Nephron (organoid): ENCODE measurements at regions not wholly inside any gene's neighbourhood (a gene's known extent, or its start where the extent isn't known, plus 50 kb on each side); places are given as distances from the start of the nearest gene placed in this dataset.

Experiments used
- H3K27ac Mint-ChIP-seq, 3 experiments: 2 replicates each; pipeline ENCODE4 v1.8.0; 2020; ENCODE audit warnings: mixed read lengths in 3 of 3, mild to moderate bottlenecking in 2 of 3, moderate library complexity in 1 of 3
- H3K27me3 Mint-ChIP-seq: 2 replicates; pipeline ENCODE4 v1.8.0; 2021; ENCODE audit warnings: low read depth, mild to moderate bottlenecking, moderate library complexity, mixed read lengths
- H3K36me3 Mint-ChIP-seq: 2 replicates; pipeline ENCODE4 v1.8.0; 2020; ENCODE audit warnings: low read depth, mixed read lengths
- H3K4me1 Mint-ChIP-seq: 2 replicates; pipeline ENCODE4 v1.8.0; 2020; ENCODE audit warnings: mixed read lengths
- H3K4me3 Mint-ChIP-seq, 3 experiments: 2 replicates each; pipeline ENCODE4 v1.8.0; 2020; ENCODE audit warnings: mild to moderate bottlenecking in 3 of 3, mixed read lengths in 3 of 3, moderate library complexity in 2 of 3
- H3K9me3 Mint-ChIP-seq: 2 replicates; pipeline ENCODE4 v1.8.0; 2020; ENCODE audit warnings: mixed read lengths
- TF ChIP-seq, protein P1 (sequence below), 3 experiments: fragments of 200-600 bp; sonication (generic); IDR thresholded peaks; one replicate each; pipeline ENCODE4 v1.5.0; 2021; ENCODE audit warnings: antibody characterized with exemption in 3 of 3; ENCODE audit not compliant: unreplicated experiment in 3 of 3

DNA sequence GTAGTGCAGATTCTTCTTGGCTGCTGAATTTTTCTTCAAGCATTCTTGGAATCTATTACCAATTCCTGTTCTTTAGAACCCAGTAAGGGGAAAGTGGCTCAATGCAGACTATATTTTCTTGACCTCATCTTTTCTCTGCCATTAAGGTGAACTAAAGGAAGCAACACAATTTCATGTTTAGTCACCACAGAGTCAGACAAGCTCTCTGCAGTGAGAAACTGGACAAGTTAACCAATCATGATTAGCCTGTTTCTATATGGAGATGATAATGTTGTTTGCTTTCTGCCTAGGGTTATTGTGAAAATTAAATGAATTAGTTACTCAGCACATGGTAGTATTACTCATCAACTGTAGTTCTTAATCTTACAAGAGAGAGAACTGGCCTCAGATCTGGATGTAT lies 1075.1 kb downstream of the AGBL1 start:
- H3K27ac Mint-ChIP-seq = no peak overlapping the region
- TF ChIP-seq, protein P1, sequence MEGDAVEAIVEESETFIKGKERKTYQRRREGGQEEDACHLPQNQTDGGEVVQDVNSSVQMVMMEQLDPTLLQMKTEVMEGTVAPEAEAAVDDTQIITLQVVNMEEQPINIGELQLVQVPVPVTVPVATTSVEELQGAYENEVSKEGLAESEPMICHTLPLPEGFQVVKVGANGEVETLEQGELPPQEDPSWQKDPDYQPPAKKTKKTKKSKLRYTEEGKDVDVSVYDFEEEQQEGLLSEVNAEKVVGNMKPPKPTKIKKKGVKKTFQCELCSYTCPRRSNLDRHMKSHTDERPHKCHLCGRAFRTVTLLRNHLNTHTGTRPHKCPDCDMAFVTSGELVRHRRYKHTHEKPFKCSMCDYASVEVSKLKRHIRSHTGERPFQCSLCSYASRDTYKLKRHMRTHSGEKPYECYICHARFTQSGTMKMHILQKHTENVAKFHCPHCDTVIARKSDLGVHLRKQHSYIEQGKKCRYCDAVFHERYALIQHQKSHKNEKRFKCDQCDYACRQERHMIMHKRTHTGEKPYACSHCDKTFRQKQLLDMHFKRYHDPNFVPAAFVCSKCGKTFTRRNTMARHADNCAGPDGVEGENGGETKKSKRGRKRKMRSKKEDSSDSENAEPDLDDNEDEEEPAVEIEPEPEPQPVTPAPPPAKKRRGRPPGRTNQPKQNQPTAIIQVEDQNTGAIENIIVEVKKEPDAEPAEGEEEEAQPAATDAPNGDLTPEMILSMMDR (IDR thresholded peaks at IDR 0.05; ENCODE audit: unreplicated experiment in 3 of 3) = no peak
- no peaks in the 10 kb centered on the region for H3K36me3 Mint-ChIP-seq
- H3K27me3 Mint-ChIP-seq = peaks cover 9% of the 10 kb centered on the region
- no peak overlapping the region for H3K4me3 Mint-ChIP-seq
- H3K9me3 Mint-ChIP-seq = peaks cover 3% of the 10 kb centered on the region
- H3K4me1 Mint-ChIP-seq = no peaks in the 10 kb centered on the region

DNA sequence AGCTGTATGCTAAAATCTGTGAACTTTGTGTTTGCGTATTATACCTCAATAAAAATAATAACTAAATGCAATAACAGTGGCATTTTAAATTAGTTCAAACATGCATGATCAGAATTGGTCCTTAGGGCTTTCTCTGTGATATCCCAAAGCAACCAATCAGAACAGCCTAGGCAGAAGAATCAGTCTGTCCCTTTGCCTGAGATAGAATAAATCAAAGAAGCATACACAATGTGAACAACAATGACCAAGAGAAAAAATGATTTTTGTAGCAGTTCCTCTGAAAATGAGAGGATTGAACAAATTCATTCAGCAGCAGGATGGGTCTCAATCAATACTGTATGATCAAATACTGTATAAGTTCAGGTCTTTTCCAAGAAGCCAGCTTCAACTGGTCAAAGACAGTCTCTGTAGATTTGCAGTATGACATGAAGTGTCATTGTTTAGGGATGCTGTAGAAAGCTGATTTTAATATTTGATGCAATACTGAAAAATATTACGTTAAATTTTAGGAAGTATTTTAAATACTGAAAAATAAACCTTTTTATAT lies 1071.6 kb downstream of the AGBL1 start:
- Mint-ChIP-seq H3K27ac (no peak overlapping the region), H3K9me3 (peaks cover 3% of the 10 kb centered on the region), H3K4me3 (no peak overlapping the region), H3K4me1 (no peaks in the 10 kb centered on the region), H3K27me3 (peaks cover 9% of the 10 kb centered on the region), H3K36me3 (no peaks in the 10 kb centered on the region)
- TF ChIP-seq, protein P1 (IDR thresholded peaks at IDR 0.05; ENCODE audit: unreplicated experiment in 3 of 3) = no peak

DNA sequence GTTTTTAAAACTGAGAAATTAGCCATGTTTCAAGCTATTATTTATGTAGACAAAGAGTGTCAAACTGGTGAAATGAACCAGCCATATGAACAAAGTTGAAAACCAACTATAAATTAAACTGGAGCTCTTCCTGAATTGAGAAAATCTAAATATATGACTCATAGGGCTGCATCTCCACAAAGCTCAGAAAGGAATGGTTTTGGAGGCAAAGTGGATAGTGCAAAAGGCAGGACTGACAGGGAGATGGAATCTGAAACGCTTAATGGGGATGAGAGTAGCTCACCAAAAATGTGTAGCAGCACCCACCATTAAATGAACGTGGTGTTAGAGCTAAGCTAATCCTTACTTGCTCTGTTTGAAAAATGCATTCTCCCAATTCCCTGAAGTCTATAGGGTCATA lies 1066.0 kb downstream of the AGBL1 start:
- Mint-ChIP-seq H3K27ac (no peak overlapping the region), H3K4me3 (no peak overlapping the region), H3K4me1 (no peaks in the 10 kb centered on the region)

DNA sequence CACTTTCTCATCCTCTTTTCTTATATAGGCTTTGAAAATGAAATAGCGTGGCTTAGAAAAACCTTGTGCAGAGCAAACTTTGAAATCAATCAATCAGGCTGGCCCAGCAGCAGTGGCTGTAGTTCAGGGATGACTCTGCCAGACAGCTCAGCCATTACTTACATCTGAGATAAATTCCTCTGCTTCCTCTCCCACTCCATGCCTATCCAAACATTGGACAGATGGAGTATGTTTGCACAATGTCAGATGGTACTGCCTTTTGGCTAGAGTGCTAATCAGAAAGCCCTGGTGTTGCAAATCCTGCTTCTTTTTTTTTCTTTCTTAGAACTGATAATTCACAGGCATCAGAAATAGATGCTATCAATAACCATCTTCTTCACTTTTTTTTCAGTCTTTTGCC lies 1065.1 kb downstream of the AGBL1 start:
- Mint-ChIP-seq H3K27ac (peak overlapping the region in 1 of 3 experiments; percentile 13), H3K4me1 (no peaks in the 10 kb centered on the region), H3K36me3 (no peaks in the 10 kb centered on the region), H3K27me3 (no peaks in the 10 kb centered on the region), H3K9me3 (peaks cover 6% of the 10 kb centered on the region), H3K4me3 (no peak overlapping the region)
- TF ChIP-seq, protein P1 (IDR thresholded peaks at IDR 0.05; ENCODE audit: unreplicated experiment in 3 of 3) = no peak

More for the DNA sequence above, 1066.0 kb downstream of the AGBL1 start:
- TF ChIP-seq, protein P1 (IDR thresholded peaks at IDR 0.05; ENCODE audit: unreplicated experiment in 3 of 3) = no peak
- H3K36me3 Mint-ChIP-seq = no peaks in the 10 kb centered on the region
- peaks cover 6% of the 10 kb centered on the region for H3K9me3 Mint-ChIP-seq
- no peaks in the 10 kb centered on the region for H3K27me3 Mint-ChIP-seq

DNA sequence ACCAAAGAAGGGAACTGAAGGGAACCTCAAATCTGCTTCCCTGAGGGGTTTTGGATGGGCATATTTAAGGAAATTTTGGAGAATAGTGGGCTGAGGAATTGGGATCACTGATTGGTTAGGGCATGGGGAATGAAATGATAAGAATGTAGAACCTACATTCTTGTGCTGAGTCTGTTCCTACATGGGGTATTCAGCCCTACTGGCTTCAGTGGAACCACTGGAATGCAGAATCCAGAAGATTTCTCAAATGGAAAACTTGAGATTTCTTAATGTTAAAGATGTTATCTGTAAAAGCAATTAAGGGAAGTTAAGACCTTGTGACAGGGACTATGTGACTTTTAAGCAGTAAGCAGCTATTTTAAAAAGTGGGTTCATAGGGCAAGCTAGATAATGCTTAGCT lies 1062.4 kb downstream of the AGBL1 start:
- H3K27me3 Mint-ChIP-seq = no peaks in the 10 kb centered on the region
- no peak overlapping the region for H3K4me3 Mint-ChIP-seq
- TF ChIP-seq, protein P1 (IDR thresholded peaks at IDR 0.05; ENCODE audit: unreplicated experiment in 3 of 3) = no peak
- H3K36me3 Mint-ChIP-seq = no peaks in the 10 kb centered on the region
- H3K4me1 Mint-ChIP-seq = no peaks in the 10 kb centered on the region
- H3K9me3 Mint-ChIP-seq = peaks cover 9% of the 10 kb centered on the region
- H3K27ac Mint-ChIP-seq = no peak overlapping the region

DNA sequence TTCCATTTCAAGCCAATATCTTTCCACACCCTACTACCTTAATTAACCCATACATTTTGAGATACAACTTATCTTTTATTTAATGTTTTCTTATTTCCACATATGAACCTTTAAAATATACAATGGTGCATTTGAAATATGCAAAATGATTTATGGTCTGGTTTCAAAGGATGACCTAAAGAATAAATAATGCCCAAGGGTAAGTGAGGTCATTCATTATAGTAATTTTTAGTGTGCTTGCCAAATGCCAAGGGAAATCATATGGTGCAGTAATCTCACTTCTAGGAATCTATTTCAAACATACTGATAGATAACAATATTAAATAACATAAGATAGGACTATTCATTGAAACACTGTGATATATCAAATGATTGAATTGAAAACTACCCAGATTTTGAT lies 1055.4 kb downstream of the AGBL1 start:
- Mint-ChIP-seq H3K9me3 (peaks cover 3% of the 10 kb centered on the region), H3K4me3 (no peak overlapping the region), H3K36me3 (no peaks in the 10 kb centered on the region), H3K4me1 (no peaks in the 10 kb centered on the region), H3K27me3 (peaks cover 4% of the 10 kb centered on the region), H3K27ac (no peak overlapping the region)
- TF ChIP-seq, protein P1 (IDR thresholded peaks at IDR 0.05; ENCODE audit: unreplicated experiment in 3 of 3) = no peak
